Natural killer cell (primary cell): ENCODE measurements at regions not wholly inside any gene's neighbourhood (a gene's known extent, or its start where the extent isn't known, plus 50 kb on each side); places are given as distances from the start of the nearest gene placed in this dataset.

Experiments used
- ATAC-seq, 3 donors: fragments of 150-1000 bp in 2 of 3; fragments of 200-7000 bp in 1 of 3; cut with Tn5 transposase; 1 replicate in 1 of 3; 2 replicates in 2 of 3; pipeline ENCODE4 v1.10.0; 2021; ENCODE audit warnings: mild to moderate bottlenecking in 2 of 3, moderate library complexity in 2 of 3
- DNase-seq, 2 donors: peaks; one replicate each; pipeline versions ENCODE4 v3.0.0 to v3.0.0-alpha.2; 2013 to 2021; ENCODE audit warnings: mixed read lengths in 1 of 2
- H3K27ac ChIP-seq: one replicate; pipeline ENCODE4 v1.5.1; 2013; ENCODE audit warnings: mild to moderate bottlenecking, low read length
- H3K27me3 ChIP-seq: one replicate; pipeline ENCODE4 v1.6.1; 2013; ENCODE audit warnings: low read length; ENCODE audit not compliant: control insufficient read depth, insufficient read depth
- H3K36me3 ChIP-seq: one replicate; pipeline ENCODE4 v1.6.1; 2013; ENCODE audit warnings: low read length; ENCODE audit not compliant: control insufficient read depth, insufficient read depth
- H3K4me1 ChIP-seq: one replicate; pipeline ENCODE4 v1.6.1; 2013; ENCODE audit warnings: low read length; ENCODE audit not compliant: control insufficient read depth, insufficient read depth
- H3K4me3 ChIP-seq: one replicate; pipeline ENCODE4 v1.5.1; 2013; ENCODE audit warnings: low read length
- H3K9me3 ChIP-seq: one replicate; pipeline ENCODE4 v1.6.1; 2013; ENCODE audit warnings: low read length; ENCODE audit not compliant: control insufficient read depth, insufficient read depth
- H3K27ac Mint-ChIP-seq, 2 donors: one replicate each; pipeline ENCODE4 v1.8.0; 2022; ENCODE audit warnings: mild to moderate bottlenecking in 2 of 2, mixed read lengths in 2 of 2, moderate library complexity in 1 of 2
- H3K27me3 Mint-ChIP-seq, 2 donors: one replicate each; pipeline ENCODE4 v1.8.0; 2022; ENCODE audit warnings: low read depth in 2 of 2, mixed read lengths in 2 of 2
- H3K36me3 Mint-ChIP-seq: one replicate; pipeline ENCODE4 v1.8.0; 2022; ENCODE audit warnings: mixed read lengths
- H3K4me1 Mint-ChIP-seq, 2 donors: one replicate each; pipeline ENCODE4 v1.8.0; 2022; ENCODE audit warnings: mixed read lengths in 2 of 2
- H3K4me3 Mint-ChIP-seq: one replicate; pipeline ENCODE4 v1.8.0; 2022; ENCODE audit warnings: mild to moderate bottlenecking, moderate library complexity, mixed read lengths
- H3K9me3 Mint-ChIP-seq, 2 donors: one replicate each; pipeline ENCODE4 v1.8.0; 2022; ENCODE audit warnings: mixed read lengths in 2 of 2
- CTCF ChIP-seq: fragments of 200-600 bp; IDR thresholded peaks from one replicate; pipeline ENCODE4 v1.8.0; 2022; ENCODE audit warnings: antibody characterized with exemption
- WGBS: methylation state at CpG from one replicate; pipeline ENCODE4 v1.1.7; 2013; ENCODE audit warnings: missing lambda C conversion rate; ENCODE audit not compliant: insufficient coverage; 5-methylcytosine and 5-hydroxymethylcytosine counted together
- intact Hi-C: fragments of 100-400 bp; cut with micrococcal nuclease; formaldehyde crosslinking; loops from one replicate; pipeline ENCODE4 v1.14.2; 2022

- intact Hi-C loops: no loop called here
- no peak for DNase-seq
Observed at GRCh38 chr6:40810171-40810570, 223.0 kb upstream of the LRFN2 start.

GRCh38 chr6:40809627-40810026 is 222.5 kb upstream of the LRFN2 start:
- H3K4me1 ChIP-seq: peaks cover 3% of the 10 kb centered on the region
- no peak overlapping the region for H3K4me3 Mint-ChIP-seq
- no peaks in the 10 kb centered on the region for H3K9me3 ChIP-seq
- no peak overlapping the region for H3K4me3 ChIP-seq
- TF ChIP-seq CTCF: no peak
- intact Hi-C loops: no loop called here
- no peak overlapping the region for H3K27ac Mint-ChIP-seq
- no peaks in the 10 kb centered on the region for H3K36me3 Mint-ChIP-seq
- no peak overlapping the region for H3K27ac ChIP-seq
- H3K4me1 Mint-ChIP-seq: peaks cover 0 to under 1% of the 10 kb centered on the region in 2 donors
- H3K27me3 ChIP-seq: no peaks in the 10 kb centered on the region
- WGBS: no CpG with 5 or more reads among the region's 1 CpG
- H3K9me3 Mint-ChIP-seq: no peaks in the 10 kb centered on the region
- H3K27me3 Mint-ChIP-seq: no peaks in the 10 kb centered on the region
- H3K36me3 ChIP-seq: no peaks in the 10 kb centered on the region
- ATAC-seq (no peak), DNase-seq (no peak)

More at GRCh38 chr6:40810171-40810570, 223.0 kb upstream of the LRFN2 start:
- Mint-ChIP-seq H3K4me3 (no peak overlapping the region), H3K36me3 (no peaks in the 10 kb centered on the region), H3K27ac (no peak overlapping the region), H3K4me1 (no peaks in the 10 kb centered on the region), H3K27me3 (no peaks in the 10 kb centered on the region), H3K9me3 (no peaks in the 10 kb centered on the region)
- Histone ChIP-seq H3K9me3 (no peaks in the 10 kb centered on the region), H3K4me3 (no peak overlapping the region), H3K36me3 (no peaks in the 10 kb centered on the region), H3K4me1 (no peaks in the 10 kb centered on the region), H3K27ac (no peak overlapping the region), H3K27me3 (no peaks in the 10 kb centered on the region)
- no peak for TF ChIP-seq CTCF
- no peak for ATAC-seq

- H3K9me3 Mint-ChIP-seq: no peaks in the 10 kb centered on the region
- no peak overlapping the region for H3K4me3 Mint-ChIP-seq
- Histone ChIP-seq H3K27ac (no peak overlapping the region), H3K27me3 (no peaks in the 10 kb centered on the region), H3K4me3 (no peak overlapping the region), H3K9me3 (no peaks in the 10 kb centered on the region), H3K36me3 (no peaks in the 10 kb centered on the region), H3K4me1 (peaks cover 5% of the 10 kb centered on the region)
- intact Hi-C loops: no loop called here
- H3K27ac Mint-ChIP-seq: no peak overlapping the region
- 87% methylated on average over 5 of the region's 5 CpGs for WGBS
- ATAC-seq (no peak), DNase-seq (no peak)
- TF ChIP-seq CTCF: no peak
- H3K36me3 Mint-ChIP-seq: no peaks in the 10 kb centered on the region
- H3K4me1 Mint-ChIP-seq: peaks cover 0 to 9% of the 10 kb centered on the region in 2 donors
- H3K27me3 Mint-ChIP-seq: no peaks in the 10 kb centered on the region
Observed at GRCh38 chr6:40807484-40807883, 220.3 kb upstream of the LRFN2 start.

- 88% methylated on average over 7 of the region's 7 CpGs for WGBS
- H3K4me1 Mint-ChIP-seq: peaks cover 10 to 20% of the 10 kb centered on the region in 2 donors
- intact Hi-C loops: no loop called here
Observed at GRCh38 chr6:40806256-40806864, 219.2 kb upstream of the LRFN2 start.

More at GRCh38 chr6:40806256-40806864, 219.2 kb upstream of the LRFN2 start:
- no peaks in the 10 kb centered on the region for H3K27me3 Mint-ChIP-seq
- TF ChIP-seq CTCF: no peak
- no peaks in the 10 kb centered on the region for H3K36me3 Mint-ChIP-seq
- ATAC-seq (no peak), DNase-seq (no peak)
- H3K9me3 ChIP-seq: no peaks in the 10 kb centered on the region
- H3K4me1 ChIP-seq: peaks cover 9% of the 10 kb centered on the region
- no peak overlapping the region for H3K4me3 Mint-ChIP-seq
- no peak overlapping the region for H3K27ac ChIP-seq
- no peaks in the 10 kb centered on the region for H3K9me3 Mint-ChIP-seq
- H3K4me3 ChIP-seq: no peak overlapping the region
- no peak overlapping the region for H3K27ac Mint-ChIP-seq
- H3K36me3 ChIP-seq: no peaks in the 10 kb centered on the region
- no peaks in the 10 kb centered on the region for H3K27me3 ChIP-seq
